HK-2 (cell line): ENCODE measurements at regions not wholly inside any gene's neighbourhood (a gene's known extent, or its start where the extent isn't known, plus 50 kb on each side); places are given as distances from the start of the nearest gene placed in this dataset.
A peak's percentile ranks its signal among the peaks of the same experiment; 100 is the strongest.

ENCODE experiments used
- DNase-seq: peaks from one replicate; pipeline ENCODE4 v3.0.0-alpha.2; 2018; ENCODE audit not compliant: unreplicated experiment

DNA sequence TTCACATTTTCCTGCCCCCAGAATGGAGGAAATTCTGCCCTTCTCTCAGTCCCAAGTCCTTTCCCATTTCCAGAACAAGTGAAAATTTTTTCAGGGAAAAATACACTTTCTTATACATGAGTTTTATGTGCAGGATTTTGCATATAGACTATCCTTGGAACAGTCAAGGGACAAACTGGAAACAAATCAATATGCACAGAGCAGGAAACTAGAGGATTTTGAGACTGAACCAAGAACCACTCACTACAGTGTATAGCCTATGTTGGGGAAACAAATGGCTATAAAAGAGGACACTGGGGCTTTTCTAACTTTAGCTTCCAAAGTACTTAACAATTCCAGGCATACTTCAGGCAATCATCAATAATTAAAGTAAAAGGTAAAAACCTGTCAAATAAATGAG is 1036.1 kb upstream of the ARRDC3 start:
- DNase-seq = no peak

DNA sequence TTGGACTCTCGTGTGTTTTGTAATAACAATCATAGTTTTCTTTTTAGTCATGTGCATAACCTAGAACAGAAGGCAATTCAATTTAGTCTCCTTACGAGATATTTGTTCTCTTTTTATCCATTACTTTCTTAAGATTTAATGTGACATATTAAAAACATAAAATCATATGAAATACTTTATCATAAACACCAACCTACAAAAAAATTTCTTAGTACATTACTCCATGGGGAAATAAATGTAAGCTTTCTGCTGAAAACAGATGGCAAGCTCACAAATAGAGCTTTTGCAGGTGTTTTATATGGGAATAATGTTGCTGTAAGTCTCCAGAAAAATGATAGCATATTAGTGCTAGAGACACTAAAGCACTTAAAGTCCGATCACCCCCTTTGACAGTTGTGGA is 1035.2 kb upstream of the ARRDC3 start:
- no peak for DNase-seq

DNA sequence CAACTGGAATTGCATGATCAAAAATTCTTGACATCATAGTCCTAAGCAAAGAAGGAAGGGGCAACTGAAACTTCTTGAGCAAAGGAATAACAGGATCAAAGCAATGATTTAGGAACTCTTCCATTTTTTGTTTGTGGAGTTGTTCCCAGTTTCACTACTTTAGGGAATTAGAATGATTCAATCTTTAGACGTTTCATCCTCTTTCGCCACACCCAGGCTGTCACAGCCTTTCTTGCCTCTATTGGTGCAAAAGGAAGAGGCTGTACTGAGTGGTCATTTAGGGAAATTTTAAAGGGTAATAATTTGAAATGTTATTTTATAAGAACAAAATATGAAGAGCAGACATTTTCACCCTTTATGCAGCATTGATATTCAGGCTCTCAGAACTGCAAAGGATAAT is 1026.0 kb upstream of the ARRDC3 start:
- DNase-seq = no peak

GRCh38 chr5:92402956-92403702 is 1020.0 kb upstream of the ARRDC3 start:
- DNase-seq = no peak

GRCh38 chr5:92402045-92402444 is 1018.9 kb upstream of the ARRDC3 start:
- no peak for DNase-seq

GRCh38 chr5:92401492-92401891 is 1018.4 kb upstream of the ARRDC3 start:
- DNase-seq = no peak

DNA sequence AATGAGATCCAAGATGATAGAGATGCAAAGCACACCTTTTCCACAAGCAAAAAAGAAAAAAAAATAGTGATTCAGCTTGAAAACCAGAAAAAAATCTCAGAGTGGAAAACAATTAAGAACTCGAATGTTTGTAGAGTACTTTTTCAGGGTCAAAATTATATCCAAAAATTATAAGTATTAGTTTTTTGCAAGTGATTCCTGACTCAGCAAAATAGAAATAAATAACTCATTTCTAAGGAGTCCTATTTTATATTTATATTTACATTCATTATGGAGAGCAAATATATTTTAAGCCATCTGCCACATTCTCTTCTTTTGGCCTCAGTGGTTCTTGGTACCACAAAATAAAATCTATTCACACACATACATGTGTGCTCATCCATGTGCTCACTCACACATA is 1011.8 kb upstream of the ARRDC3 start:
- no peak for DNase-seq

GRCh38 chr5:92390657-92391056 is 1007.5 kb upstream of the ARRDC3 start:
- DNase-seq = no peak

DNA sequence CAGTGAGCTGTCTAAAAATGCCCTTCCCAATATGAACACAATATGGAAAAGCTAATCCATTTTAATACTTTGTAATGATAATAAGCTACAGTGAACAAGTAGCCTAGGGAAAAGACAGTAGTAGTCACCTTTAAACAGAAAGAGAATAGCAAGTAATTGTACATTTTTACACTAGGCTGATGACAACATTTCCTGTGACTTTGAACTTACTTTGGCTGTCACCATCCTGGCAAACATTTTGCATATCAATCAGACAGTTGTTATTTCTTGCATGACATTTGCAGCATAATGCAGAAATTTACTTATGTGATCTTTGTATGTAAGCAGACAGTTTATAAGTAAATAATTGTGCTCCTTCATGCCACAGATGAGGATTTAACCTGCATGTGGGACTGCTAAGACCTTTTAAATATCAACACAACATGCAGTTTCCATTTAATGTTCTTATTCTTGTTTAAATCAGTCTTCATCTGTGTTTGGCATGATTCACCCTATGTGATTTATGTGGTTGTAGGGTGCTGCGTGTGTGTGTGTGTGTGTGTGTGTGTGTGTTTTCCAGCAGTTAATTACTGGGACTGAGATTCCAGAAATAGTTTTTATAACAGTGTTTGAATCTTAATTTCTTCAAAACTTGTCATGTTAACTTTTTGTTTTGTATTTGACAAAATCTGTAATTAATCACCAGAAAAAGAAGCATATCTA is 997.1 kb upstream of the ARRDC3 start:
- no peak for DNase-seq

DNA sequence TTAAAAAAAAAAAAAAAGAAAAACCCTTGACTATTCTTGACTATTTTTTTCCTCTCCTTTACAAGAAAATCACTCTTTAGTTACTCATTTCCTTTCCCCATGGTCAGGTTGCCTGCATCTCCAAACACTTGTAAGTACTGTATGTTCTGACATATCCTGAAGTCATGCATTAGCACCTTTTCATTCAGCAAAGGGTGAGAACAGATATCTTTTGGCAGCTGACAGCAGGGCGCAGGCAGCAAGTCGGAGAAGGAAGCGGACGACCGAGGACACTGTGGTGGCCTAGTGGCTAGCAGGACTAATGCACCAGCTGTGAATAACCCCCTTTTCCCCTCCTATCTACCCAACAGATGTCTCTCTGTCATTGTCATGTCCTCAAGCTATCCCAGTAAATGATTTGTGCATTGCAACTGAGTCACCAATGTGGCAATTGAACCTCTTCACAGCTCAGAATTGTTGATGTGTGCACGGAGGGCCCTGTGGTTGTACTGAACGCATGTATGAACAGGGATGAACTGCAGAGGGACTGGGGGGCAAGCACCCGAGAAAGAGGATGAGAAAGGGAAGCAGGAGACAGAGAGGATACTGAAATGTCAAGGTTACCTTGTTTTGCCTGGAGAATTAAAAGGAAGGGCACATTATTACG is 996.0 kb upstream of the ARRDC3 start:
- peak; percentile 27 for DNase-seq

- DNase-seq = no peak
Observed at GRCh38 chr5:92374859-92375258, 991.7 kb upstream of the ARRDC3 start.

GRCh38 chr5:92372766-92373165 is 989.6 kb upstream of the ARRDC3 start:
- no peak for DNase-seq

GRCh38 chr5:92371889-92372235 is 988.7 kb upstream of the ARRDC3 start:
- DNase-seq = peak; percentile 43

- no peak for DNase-seq
Observed at GRCh38 chr5:92371171-92371888, 988.2 kb upstream of the ARRDC3 start.

- no peak for DNase-seq
Observed at GRCh38 chr5:92370032-92370431, 986.9 kb upstream of the ARRDC3 start.

DNA sequence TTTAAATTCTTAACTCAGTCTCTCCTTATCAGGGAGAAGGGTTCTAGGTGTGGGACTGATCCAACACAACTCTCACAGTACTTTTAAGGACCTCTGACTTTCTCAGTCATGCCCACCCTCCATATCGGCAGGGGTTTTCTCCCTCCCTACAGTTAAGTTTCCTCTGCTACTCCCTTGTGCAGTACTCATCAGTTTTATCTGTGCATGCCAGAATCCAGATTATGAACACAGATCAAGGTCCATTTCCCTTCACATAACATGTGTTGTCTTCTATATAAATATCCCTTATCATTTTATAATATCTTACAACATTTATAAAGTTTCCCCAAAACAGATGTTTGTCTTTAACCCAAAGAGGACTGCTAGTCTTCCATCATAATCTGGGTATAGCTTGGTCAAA is 986.5 kb upstream of the ARRDC3 start:
- no peak for DNase-seq

DNA sequence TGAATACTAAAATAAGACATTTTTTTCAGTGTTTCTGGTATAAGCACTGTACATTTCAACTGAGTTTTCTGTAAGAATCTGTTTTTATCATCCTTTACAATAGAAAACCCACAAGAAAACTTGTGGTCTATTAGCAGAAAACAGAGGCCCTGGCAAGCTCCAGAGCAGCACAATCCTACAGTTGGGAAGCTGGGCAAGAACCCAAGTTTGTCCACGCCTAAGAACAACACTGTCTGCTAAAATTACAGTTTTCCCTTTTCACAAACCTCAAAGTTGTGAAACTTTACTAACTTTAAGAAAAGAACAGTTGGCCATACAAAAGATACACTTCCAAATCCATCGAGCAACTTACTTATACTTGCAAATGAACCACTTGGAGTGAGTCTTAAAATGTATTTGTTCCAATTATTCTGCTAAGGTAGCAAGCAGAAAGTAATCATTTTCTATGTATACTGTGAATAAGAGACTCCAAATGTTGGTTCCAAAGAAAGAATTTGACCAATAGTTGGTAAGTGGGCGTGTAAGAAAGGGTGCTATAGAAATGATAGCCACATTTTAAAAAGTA is 982.0 kb upstream of the ARRDC3 start:
- DNase-seq = no peak

DNA sequence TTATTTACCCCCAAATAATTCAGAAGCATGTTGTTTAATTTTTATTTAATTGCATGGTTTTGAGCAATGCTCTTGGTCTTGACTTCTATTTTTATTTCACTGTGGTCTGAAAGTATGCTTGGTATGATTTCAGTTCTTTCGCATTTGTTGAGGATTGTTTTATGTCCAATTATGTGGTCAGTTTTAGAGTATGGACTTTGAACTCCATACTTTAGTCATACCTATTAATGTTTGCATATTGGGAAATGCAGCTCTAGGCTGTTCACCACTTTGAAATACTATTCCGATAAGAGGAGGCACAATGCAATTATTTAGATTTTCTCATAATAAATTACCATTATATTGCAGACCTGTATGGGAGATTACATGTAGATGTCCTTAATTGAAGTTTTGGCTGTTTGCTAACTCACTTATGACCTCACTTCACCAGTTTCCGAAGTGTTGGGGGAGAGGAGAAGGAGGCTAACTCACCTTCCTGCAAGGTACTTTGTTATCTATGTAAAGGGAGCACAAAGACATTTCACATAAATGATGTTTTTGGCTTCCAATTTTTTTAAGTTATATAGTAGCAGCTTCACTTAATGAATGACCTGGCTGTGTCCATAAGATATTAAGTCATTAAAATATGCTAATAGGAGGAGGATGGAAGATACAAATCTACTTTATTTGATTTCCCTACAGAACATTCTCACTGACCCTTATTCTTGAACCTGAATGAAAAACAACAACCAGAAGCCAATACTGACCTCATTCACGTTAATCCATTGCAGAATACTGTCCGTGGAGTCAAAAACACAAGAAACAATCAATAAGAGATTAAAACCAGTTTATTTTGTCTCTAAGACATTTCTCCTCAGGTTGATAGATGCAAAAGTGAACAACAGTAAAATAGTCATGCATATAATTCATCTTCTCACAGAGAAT is 970.3 kb upstream of the ARRDC3 start:
- no peak for DNase-seq

GRCh38 chr5:92337772-92338234 is 954.7 kb upstream of the ARRDC3 start:
- DNase-seq = no peak

- no peak for DNase-seq
Observed at GRCh38 chr5:92332039-92332438, 948.9 kb upstream of the ARRDC3 start.

- DNase-seq = no peak
Observed at GRCh38 chr5:92330365-92330764, 947.2 kb upstream of the ARRDC3 start.
